NCI-H146 treated with DMSO at 0.1 percent for 48 hours (cell line): ENCODE measurements at regions not wholly inside any gene's neighbourhood (a gene's known extent, or its start where the extent isn't known, plus 50 kb on each side); places are given as distances from the start of the nearest gene placed in this dataset.
"Not testable (repeated sequence)": the region's sequence is repeated elsewhere in the genome, so short reads cannot be mapped to it uniquely, and the experiment has no call there.

ENCODE experiments used
- DNase-seq: peaks from one replicate; lab custom pipeline; 2025; ENCODE audit not compliant: unreplicated experiment; lab: John Stamatoyannopoulos, UW

- DNase-seq, result no peak
These were observed 495.6 kb upstream of the ISX start for GRCh38 chr22:34570408-34570807.

GRCh38 chr22:34579519-34579918 lies 486.4 kb upstream of the ISX start:
- DNase-seq, result no peak

- DNase-seq, result no peak
These were observed 478.3 kb upstream of the ISX start for GRCh38 chr22:34587357-34588356.

GRCh38 chr22:34588871-34589545 lies 476.9 kb upstream of the ISX start:
- no peak for DNase-seq

- no peak for DNase-seq
These were observed 473.7 kb upstream of the ISX start for GRCh38 chr22:34592123-34592740.

GRCh38 chr22:34599567-34599966 lies 466.4 kb upstream of the ISX start:
- no peak for DNase-seq

GRCh38 chr22:34604312-34604711 lies 461.6 kb upstream of the ISX start:
- DNase-seq, result no peak

- DNase-seq, result no peak
These were observed 457.9 kb upstream of the ISX start for GRCh38 chr22:34608106-34608505.

- DNase-seq, result no peak
These were observed 457.3 kb upstream of the ISX start for GRCh38 chr22:34608540-34609115.

GRCh38 chr22:34609646-34610045 lies 456.3 kb upstream of the ISX start:
- no peak for DNase-seq

GRCh38 chr22:34620161-34620560 lies 445.8 kb upstream of the ISX start:
- no peak for DNase-seq

GRCh38 chr22:34620832-34621231 lies 445.1 kb upstream of the ISX start:
- no peak for DNase-seq

- no peak for DNase-seq
These were observed 443.4 kb upstream of the ISX start for GRCh38 chr22:34622602-34623001.

- DNase-seq, result no peak
These were observed 442.4 kb upstream of the ISX start for GRCh38 chr22:34623580-34623979.

- not testable (repeated sequence) for DNase-seq
These were observed 440.1 kb upstream of the ISX start for GRCh38 chr22:34625892-34626291.

GRCh38 chr22:34638128-34638527 lies 427.8 kb upstream of the ISX start:
- DNase-seq, result no peak

- no peak for DNase-seq
These were observed 426.0 kb upstream of the ISX start for GRCh38 chr22:34639911-34640310.

GRCh38 chr22:34645375-34645774 lies 420.6 kb upstream of the ISX start:
- DNase-seq, result no peak

GRCh38 chr22:34669001-34669400 lies 397.0 kb upstream of the ISX start:
- no peak for DNase-seq

- not testable (repeated sequence) for DNase-seq
These were observed 382.9 kb upstream of the ISX start for GRCh38 chr22:34683031-34683430.

GRCh38 chr22:34684278-34684677 lies 381.7 kb upstream of the ISX start:
- not testable (repeated sequence) for DNase-seq
